Natural killer cell (primary cell): ENCODE measurements at regions not wholly inside any gene's neighbourhood (a gene's known extent, or its start where the extent isn't known, plus 50 kb on each side); places are given as distances from the start of the nearest gene placed in this dataset.

Experiments
- ATAC-seq, 3 donors: fragments of 150-1000 bp in 2 of 3; fragments of 200-7000 bp in 1 of 3; cut with Tn5 transposase; 1 replicate in 1 of 3; 2 replicates in 2 of 3; pipeline ENCODE4 v1.10.0; 2021; ENCODE audit warnings: mild to moderate bottlenecking in 2 of 3, moderate library complexity in 2 of 3
- DNase-seq, 2 donors: peaks; one replicate each; pipeline versions ENCODE4 v3.0.0 to v3.0.0-alpha.2; 2013 to 2021; ENCODE audit warnings: mixed read lengths in 1 of 2
- H3K27ac ChIP-seq: one replicate; pipeline ENCODE4 v1.5.1; 2013; ENCODE audit warnings: mild to moderate bottlenecking, low read length
- H3K27me3 ChIP-seq: one replicate; pipeline ENCODE4 v1.6.1; 2013; ENCODE audit warnings: low read length; ENCODE audit not compliant: control insufficient read depth, insufficient read depth
- H3K36me3 ChIP-seq: one replicate; pipeline ENCODE4 v1.6.1; 2013; ENCODE audit warnings: low read length; ENCODE audit not compliant: control insufficient read depth, insufficient read depth
- H3K4me1 ChIP-seq: one replicate; pipeline ENCODE4 v1.6.1; 2013; ENCODE audit warnings: low read length; ENCODE audit not compliant: control insufficient read depth, insufficient read depth
- H3K4me3 ChIP-seq: one replicate; pipeline ENCODE4 v1.5.1; 2013; ENCODE audit warnings: low read length
- H3K9me3 ChIP-seq: one replicate; pipeline ENCODE4 v1.6.1; 2013; ENCODE audit warnings: low read length; ENCODE audit not compliant: control insufficient read depth, insufficient read depth
- H3K27ac Mint-ChIP-seq, 2 donors: one replicate each; pipeline ENCODE4 v1.8.0; 2022; ENCODE audit warnings: mild to moderate bottlenecking in 2 of 2, mixed read lengths in 2 of 2, moderate library complexity in 1 of 2
- H3K27me3 Mint-ChIP-seq, 2 donors: one replicate each; pipeline ENCODE4 v1.8.0; 2022; ENCODE audit warnings: low read depth in 2 of 2, mixed read lengths in 2 of 2
- H3K36me3 Mint-ChIP-seq: one replicate; pipeline ENCODE4 v1.8.0; 2022; ENCODE audit warnings: mixed read lengths
- H3K4me1 Mint-ChIP-seq, 2 donors: one replicate each; pipeline ENCODE4 v1.8.0; 2022; ENCODE audit warnings: mixed read lengths in 2 of 2
- H3K4me3 Mint-ChIP-seq: one replicate; pipeline ENCODE4 v1.8.0; 2022; ENCODE audit warnings: mild to moderate bottlenecking, moderate library complexity, mixed read lengths
- H3K9me3 Mint-ChIP-seq, 2 donors: one replicate each; pipeline ENCODE4 v1.8.0; 2022; ENCODE audit warnings: mixed read lengths in 2 of 2
- WGBS: methylation state at CpG from one replicate; pipeline ENCODE4 v1.1.7; 2013; ENCODE audit warnings: missing lambda C conversion rate; ENCODE audit not compliant: insufficient coverage; 5-methylcytosine and 5-hydroxymethylcytosine counted together
- intact Hi-C: fragments of 100-400 bp; cut with micrococcal nuclease; formaldehyde crosslinking; loops from one replicate; pipeline ENCODE4 v1.14.2; 2022
- TF ChIP-seq, protein P1 (sequence below): fragments of 200-600 bp; IDR thresholded peaks from one replicate; pipeline ENCODE4 v1.8.0; 2022; ENCODE audit warnings: antibody characterized with exemption

DNA sequence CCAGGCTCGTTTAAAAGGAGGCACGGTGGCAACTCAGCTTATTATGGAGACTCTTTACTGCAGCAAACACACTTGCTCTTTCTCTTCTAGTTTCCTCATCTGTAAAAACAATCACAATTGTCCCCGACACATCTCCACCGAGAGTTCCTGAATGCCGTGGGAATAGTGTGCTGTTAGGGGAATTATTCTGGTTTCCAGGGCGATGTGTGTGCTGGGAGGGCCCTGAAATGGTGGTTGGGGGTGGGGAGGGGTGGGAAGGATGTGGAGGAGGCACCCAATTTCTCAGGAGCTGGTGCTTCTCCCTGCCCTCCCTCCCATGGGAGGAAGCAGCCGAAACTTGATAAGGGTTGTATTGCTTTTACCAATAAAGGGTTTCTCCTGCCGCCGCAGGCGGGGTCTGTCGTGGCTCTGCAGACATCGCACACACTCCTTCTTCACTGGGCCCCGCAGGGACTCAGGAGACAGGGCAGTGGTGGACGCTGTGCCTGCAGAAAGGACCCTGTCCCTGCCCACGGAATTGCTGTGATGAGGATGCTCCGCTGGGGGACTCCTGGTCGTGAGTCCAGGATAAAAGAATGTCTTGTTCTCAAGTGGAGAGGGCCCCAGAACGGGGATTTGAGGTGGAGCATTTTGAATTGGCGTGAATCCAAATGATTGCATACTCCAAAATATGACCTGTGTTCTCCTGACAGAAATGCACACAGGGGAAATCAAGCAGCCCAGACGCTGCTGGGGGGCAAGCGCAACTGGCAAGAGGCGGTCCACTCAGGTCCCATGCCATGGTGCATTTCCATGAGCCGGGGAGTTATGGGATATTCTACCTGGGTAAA is 119.2 kb downstream of the ACKR3 start:
- Histone ChIP-seq H3K27ac (no peak overlapping the region), H3K4me1 (no peaks in the 10 kb centered on the region), H3K9me3 (no peaks in the 10 kb centered on the region), H3K36me3 (no peaks in the 10 kb centered on the region), H3K27me3 (no peaks in the 10 kb centered on the region), H3K4me3 (no peak overlapping the region)
- no peaks in the 10 kb centered on the region for H3K36me3 Mint-ChIP-seq
- DNase-seq (no peak), ATAC-seq (no peak)
- intact Hi-C loops = no loop called here
- TF ChIP-seq, protein P1, sequence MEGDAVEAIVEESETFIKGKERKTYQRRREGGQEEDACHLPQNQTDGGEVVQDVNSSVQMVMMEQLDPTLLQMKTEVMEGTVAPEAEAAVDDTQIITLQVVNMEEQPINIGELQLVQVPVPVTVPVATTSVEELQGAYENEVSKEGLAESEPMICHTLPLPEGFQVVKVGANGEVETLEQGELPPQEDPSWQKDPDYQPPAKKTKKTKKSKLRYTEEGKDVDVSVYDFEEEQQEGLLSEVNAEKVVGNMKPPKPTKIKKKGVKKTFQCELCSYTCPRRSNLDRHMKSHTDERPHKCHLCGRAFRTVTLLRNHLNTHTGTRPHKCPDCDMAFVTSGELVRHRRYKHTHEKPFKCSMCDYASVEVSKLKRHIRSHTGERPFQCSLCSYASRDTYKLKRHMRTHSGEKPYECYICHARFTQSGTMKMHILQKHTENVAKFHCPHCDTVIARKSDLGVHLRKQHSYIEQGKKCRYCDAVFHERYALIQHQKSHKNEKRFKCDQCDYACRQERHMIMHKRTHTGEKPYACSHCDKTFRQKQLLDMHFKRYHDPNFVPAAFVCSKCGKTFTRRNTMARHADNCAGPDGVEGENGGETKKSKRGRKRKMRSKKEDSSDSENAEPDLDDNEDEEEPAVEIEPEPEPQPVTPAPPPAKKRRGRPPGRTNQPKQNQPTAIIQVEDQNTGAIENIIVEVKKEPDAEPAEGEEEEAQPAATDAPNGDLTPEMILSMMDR = no peak
- H3K4me1 Mint-ChIP-seq = no peaks in the 10 kb centered on the region
- no peak overlapping the region for H3K27ac Mint-ChIP-seq
- no peaks in the 10 kb centered on the region for H3K9me3 Mint-ChIP-seq
- 74% methylated on average over 23 of the region's 23 CpGs for WGBS
- H3K27me3 Mint-ChIP-seq = peaks cover 16 to 30% of the 10 kb centered on the region in 2 donors
- no peak overlapping the region for H3K4me3 Mint-ChIP-seq

DNA sequence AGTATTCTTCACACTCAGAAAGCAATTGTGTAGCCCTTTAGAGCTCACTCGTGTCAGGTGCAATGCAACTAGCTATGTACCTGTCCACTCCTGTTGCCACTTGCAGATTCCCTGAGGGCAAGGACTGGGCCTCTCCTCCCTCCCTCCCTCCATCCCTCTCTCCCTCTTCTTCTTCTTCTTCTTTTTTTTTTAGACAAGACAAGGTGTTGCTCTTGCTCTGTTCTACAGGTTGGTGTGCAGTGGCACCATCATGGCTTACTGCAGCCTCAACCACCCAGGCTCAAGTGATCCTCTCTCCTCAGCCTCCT is 119.7 kb downstream of the ACKR3 start:
- Histone ChIP-seq H3K27ac (no peak overlapping the region), H3K4me1 (no peaks in the 10 kb centered on the region), H3K27me3 (no peaks in the 10 kb centered on the region), H3K36me3 (no peaks in the 10 kb centered on the region), H3K9me3 (no peaks in the 10 kb centered on the region), H3K4me3 (no peak overlapping the region)
- DNase-seq (no peak), ATAC-seq (no peak)
- Mint-ChIP-seq H3K27ac (no peak overlapping the region), H3K9me3 (no peaks in the 10 kb centered on the region), H3K36me3 (no peaks in the 10 kb centered on the region), H3K4me3 (no peak overlapping the region), H3K27me3 (peaks cover 16 to 30% of the 10 kb centered on the region in 2 donors), H3K4me1 (no peaks in the 10 kb centered on the region)
- TF ChIP-seq, protein P1 = no peak
- intact Hi-C loops = no loop called here
- 88% methylated on average over 1 of the region's 1 CpG for WGBS

DNA sequence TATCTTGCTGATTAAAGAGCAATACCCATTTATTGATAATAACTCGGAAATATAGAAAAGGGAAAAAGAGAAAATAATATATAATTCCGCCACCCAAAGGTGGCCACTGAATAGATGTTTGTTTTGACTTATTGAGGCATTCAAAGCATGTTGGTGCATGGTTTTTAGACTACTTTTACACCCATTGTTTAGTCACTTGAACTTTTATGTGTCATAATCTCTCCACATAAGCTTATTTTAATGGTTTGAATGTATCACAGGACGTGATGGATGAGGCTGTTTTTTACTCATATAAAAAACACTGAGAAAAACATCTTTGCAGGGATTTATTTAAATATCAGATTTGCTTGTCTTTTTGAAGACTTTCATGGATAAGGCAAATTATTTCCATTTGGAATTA is 120.4 kb downstream of the ACKR3 start:
- Histone ChIP-seq H3K4me3 (no peak overlapping the region), H3K27ac (no peak overlapping the region), H3K36me3 (no peaks in the 10 kb centered on the region), H3K27me3 (no peaks in the 10 kb centered on the region), H3K9me3 (no peaks in the 10 kb centered on the region), H3K4me1 (no peaks in the 10 kb centered on the region)
- TF ChIP-seq, protein P1 = no peak
- ATAC-seq = no peak
- WGBS = no CpG with 5 or more reads among the region's 3 CpGs
- intact Hi-C loops = no loop called here
- peaks cover 18 to 32% of the 10 kb centered on the region in 2 donors for H3K27me3 Mint-ChIP-seq
- no peak overlapping the region for H3K4me3 Mint-ChIP-seq
- DNase-seq = no peak
- no peak overlapping the region for H3K27ac Mint-ChIP-seq
- no peaks in the 10 kb centered on the region for H3K9me3 Mint-ChIP-seq
- H3K36me3 Mint-ChIP-seq = no peaks in the 10 kb centered on the region
- no peaks in the 10 kb centered on the region for H3K4me1 Mint-ChIP-seq

DNA sequence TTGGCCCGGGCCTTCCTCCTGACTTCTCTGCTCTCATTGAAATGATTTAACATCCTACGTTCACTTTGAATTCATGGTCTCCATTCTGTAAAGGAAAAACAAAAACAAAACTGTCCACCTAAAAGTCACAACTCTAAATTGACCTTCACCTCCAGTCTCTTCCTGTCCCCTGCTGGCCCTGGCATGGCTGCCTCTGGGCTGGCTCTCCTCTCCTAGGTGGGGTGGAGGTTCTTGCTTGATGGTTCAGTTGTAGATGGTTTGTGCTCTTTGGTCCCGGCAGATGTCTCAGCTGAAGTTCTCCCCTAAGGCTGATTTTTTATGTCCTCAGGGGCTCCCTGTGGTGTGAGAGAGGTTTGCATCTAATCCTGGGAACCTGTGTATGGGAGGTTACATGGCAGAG is 121.1 kb downstream of the ACKR3 start:
- TF ChIP-seq, protein P1 = no peak
- H3K4me3 ChIP-seq = no peak overlapping the region
- Mint-ChIP-seq H3K4me1 (no peaks in the 10 kb centered on the region), H3K36me3 (no peaks in the 10 kb centered on the region), H3K9me3 (no peaks in the 10 kb centered on the region), H3K27me3 (peaks cover 18 to 26% of the 10 kb centered on the region in 2 donors), H3K4me3 (no peak overlapping the region), H3K27ac (no peak overlapping the region)
- WGBS = 84% methylated on average over 3 of the region's 3 CpGs
- intact Hi-C loops = no loop called here
- ATAC-seq (no peak), DNase-seq (no peak)
- no peaks in the 10 kb centered on the region for H3K9me3 ChIP-seq
- H3K4me1 ChIP-seq = no peaks in the 10 kb centered on the region
- no peak overlapping the region for H3K27ac ChIP-seq
- no peaks in the 10 kb centered on the region for H3K36me3 ChIP-seq
- H3K27me3 ChIP-seq = no peaks in the 10 kb centered on the region
